IPS-15b (cell line): ENCODE measurements at regions not wholly inside any gene's neighbourhood (a gene's known extent, or its start where the extent isn't known, plus 50 kb on each side); places are given as distances from the start of the nearest gene placed in this dataset.
"Not testable (repeated sequence)": the region's sequence is repeated elsewhere in the genome, so short reads cannot be mapped to it uniquely, and the experiment has no call there.

ENCODE experiments used
- H3K27me3 ChIP-seq: one replicate; pipeline ENCODE4 v1.6.1; 2013; ENCODE audit warnings: low read length; ENCODE audit not compliant: control insufficient read depth, insufficient read depth
- H3K36me3 ChIP-seq: one replicate; pipeline ENCODE4 v1.6.1; 2013; ENCODE audit warnings: low read length; ENCODE audit not compliant: control insufficient read depth, insufficient read depth
- H3K4me1 ChIP-seq: one replicate; pipeline ENCODE4 v1.6.1; 2013; ENCODE audit warnings: mild to moderate bottlenecking, low read length; ENCODE audit not compliant: control insufficient read depth, insufficient read depth
- H3K4me3 ChIP-seq: one replicate; pipeline ENCODE4 v1.5.1; 2013; ENCODE audit warnings: low read depth, low read length
- H3K9ac ChIP-seq: one replicate; pipeline ENCODE4 v1.6.1; 2013; ENCODE audit warnings: low read depth, mild to moderate bottlenecking, low read length
- H3K9me3 ChIP-seq: one replicate; pipeline ENCODE4 v1.6.1; 2013; ENCODE audit warnings: mild to moderate bottlenecking, low read length; ENCODE audit not compliant: control insufficient read depth, insufficient read depth

DNA sequence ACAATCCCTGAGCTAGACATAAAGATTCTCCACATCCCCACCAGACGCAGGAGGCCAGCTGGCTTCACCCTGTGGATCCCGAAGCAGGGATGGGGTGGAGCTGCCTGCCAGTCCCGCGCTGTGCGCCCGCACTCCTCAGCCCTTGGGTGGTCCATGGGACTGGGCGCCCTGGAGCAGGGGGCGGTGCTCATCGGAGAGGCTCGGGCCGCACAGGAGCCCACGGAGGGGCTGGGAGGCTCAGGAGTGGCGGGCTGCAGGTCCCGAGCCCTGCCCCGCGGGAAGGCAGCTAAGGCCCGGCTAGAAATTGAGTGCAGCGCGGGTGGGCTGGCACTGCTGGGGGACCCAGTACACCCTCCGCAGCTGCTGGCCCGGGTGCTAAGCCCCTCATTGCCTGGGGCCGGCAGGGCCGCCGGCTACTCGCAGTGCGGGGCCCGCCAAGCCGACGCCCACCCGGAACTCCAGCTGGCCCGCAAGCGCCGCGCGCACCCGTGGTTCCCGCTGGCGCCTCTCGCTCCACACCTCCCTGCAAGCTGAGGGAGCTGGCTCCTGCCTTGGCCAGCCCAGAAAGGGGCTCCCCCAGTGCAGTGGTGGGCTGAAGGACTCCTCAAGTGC is 1032.2 kb upstream of the PCDH20 start:
- H3K9ac ChIP-seq, H3K4me1 ChIP-seq, H3K9me3 ChIP-seq, H3K27me3 ChIP-seq, H3K4me3 ChIP-seq, H3K36me3 ChIP-seq: not testable (repeated sequence)

DNA sequence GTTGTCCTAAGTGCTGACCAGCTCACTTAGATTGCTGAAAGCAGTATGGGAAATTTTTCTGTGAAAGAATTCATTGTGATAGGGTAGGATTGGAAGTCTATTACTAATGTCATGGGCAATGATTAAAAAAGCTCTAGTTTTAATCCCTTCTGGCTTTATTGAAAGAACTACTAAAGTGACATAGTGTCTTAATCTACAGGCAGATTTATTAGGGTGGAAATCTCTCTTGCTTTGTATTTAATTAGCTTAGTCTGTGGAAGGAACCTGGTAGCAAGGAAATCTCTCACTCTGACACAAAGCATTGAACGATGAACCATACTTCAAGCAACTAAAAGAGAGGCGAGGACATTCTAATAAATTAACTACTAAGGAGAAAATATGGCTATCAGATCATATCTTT is 1029.2 kb upstream of the PCDH20 start:
- no peak overlapping the region for H3K4me3 ChIP-seq
- no peaks in the 10 kb centered on the region for H3K27me3 ChIP-seq
- no peak overlapping the region for H3K9ac ChIP-seq
- no peaks in the 10 kb centered on the region for H3K36me3 ChIP-seq
- no peaks in the 10 kb centered on the region for H3K4me1 ChIP-seq
- no peaks in the 10 kb centered on the region for H3K9me3 ChIP-seq

DNA sequence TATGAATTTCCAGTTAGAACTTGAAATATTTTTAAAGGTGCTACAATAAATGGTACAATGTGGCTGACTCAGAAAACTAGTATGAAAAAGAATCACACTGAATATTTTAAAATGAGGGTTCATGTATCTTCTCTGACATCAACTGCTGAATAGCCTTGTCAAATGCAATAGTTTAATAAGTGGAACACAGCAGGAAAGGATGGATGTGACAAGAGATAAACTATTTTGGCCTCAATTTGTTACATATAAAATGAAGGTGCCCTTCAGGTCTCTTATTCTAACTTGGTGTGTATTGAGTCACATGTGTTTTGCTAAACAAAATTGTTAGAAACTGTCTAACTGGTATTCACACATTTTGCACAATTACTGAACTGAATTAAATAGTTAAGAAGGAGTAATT is 1018.4 kb upstream of the PCDH20 start:
- H3K27me3 ChIP-seq: no peaks in the 10 kb centered on the region
- H3K4me1 ChIP-seq: no peaks in the 10 kb centered on the region
- no peaks in the 10 kb centered on the region for H3K36me3 ChIP-seq
- no peaks in the 10 kb centered on the region for H3K9me3 ChIP-seq
- no peak overlapping the region for H3K4me3 ChIP-seq
- H3K9ac ChIP-seq: no peak overlapping the region

DNA sequence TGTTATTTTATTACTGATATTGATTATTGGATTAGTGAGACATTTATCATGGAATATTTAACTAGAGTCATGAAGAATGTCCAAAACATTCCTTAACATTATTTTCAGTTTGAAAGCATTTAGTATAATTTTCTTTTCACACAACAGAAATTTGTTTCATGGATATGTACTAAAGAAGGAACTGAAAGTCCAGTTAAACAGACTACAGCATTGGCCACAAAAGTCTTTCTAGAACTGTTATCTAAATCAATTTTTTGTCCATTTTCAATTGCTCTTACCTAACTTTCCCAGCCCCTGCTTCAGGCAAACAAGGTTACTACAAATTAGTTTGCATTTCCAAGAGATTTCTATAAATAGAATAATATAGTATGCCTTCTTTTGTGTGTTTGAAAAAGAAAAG is 1018.0 kb upstream of the PCDH20 start:
- no peak overlapping the region for H3K9ac ChIP-seq
- no peaks in the 10 kb centered on the region for H3K36me3 ChIP-seq

DNA sequence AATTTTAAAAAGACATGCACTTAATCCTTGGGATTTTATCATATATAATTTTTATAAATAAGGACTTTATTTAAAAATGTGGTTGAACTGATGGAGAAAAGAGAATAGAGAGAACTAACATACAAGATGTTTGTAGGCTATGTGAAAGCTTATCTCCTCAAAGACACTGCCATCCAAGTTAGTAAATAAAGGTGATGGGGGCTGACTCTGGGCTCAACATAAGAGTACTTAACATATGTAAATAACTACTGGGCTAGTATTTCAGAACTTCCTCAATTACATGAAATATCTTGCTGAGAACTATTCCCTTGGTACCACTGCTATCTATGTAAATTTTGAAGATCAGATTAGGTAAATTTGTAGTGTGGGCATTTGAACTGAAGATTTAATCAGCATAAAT is 1017.3 kb upstream of the PCDH20 start:
- H3K27me3 ChIP-seq: no peaks in the 10 kb centered on the region
- H3K4me3 ChIP-seq: no peak overlapping the region
- H3K36me3 ChIP-seq: no peaks in the 10 kb centered on the region
- no peak overlapping the region for H3K9ac ChIP-seq
- no peaks in the 10 kb centered on the region for H3K9me3 ChIP-seq
- no peaks in the 10 kb centered on the region for H3K4me1 ChIP-seq

More for the DNA sequence above, 1018.0 kb upstream of the PCDH20 start:
- no peak overlapping the region for H3K4me3 ChIP-seq
- no peaks in the 10 kb centered on the region for H3K4me1 ChIP-seq
- no peaks in the 10 kb centered on the region for H3K9me3 ChIP-seq
- no peaks in the 10 kb centered on the region for H3K27me3 ChIP-seq

DNA sequence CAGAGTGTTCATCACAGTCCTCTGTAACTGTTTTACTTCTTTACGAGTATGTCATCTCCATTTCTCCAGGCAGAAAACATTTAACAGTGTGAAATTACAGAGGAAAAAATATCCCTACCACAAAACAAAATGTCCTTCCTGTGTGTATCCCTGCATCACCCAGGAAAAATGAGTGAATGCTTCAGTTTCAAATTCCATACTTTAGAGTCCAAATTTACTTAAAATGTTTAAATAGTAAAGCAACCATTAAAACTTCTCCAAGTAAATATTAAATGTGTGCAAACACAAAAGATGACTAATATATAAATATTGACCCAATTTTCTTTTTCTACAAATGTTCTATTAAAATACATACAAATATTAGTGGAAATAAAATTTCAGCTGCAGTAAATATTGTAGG is 1016.6 kb upstream of the PCDH20 start:
- Histone ChIP-seq H3K4me1 (no peaks in the 10 kb centered on the region), H3K9me3 (no peaks in the 10 kb centered on the region), H3K27me3 (no peaks in the 10 kb centered on the region), H3K36me3 (no peaks in the 10 kb centered on the region), H3K9ac (no peak overlapping the region), H3K4me3 (no peak overlapping the region)

DNA sequence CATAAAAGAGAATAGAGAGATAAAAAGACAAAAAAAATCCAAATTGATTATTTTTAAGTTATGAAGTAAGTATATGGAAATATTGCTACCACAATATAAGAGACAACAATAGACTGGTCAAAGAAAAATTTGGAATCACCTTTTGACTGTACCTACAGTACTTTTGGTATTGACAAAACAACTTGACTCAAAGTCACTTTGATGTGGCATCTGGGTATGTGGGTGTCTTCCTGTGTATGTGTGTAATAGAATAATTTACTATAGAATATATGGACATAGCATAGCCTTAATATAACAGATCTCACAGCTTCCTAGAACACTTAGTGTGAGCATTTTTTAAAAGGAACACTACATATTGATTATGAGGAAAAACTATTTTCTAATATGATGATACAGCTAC is 1016.2 kb upstream of the PCDH20 start:
- no peak overlapping the region for H3K4me3 ChIP-seq
- no peaks in the 10 kb centered on the region for H3K27me3 ChIP-seq
- no peak overlapping the region for H3K9ac ChIP-seq
- H3K4me1 ChIP-seq: no peaks in the 10 kb centered on the region
- no peaks in the 10 kb centered on the region for H3K9me3 ChIP-seq
- H3K36me3 ChIP-seq: no peaks in the 10 kb centered on the region

DNA sequence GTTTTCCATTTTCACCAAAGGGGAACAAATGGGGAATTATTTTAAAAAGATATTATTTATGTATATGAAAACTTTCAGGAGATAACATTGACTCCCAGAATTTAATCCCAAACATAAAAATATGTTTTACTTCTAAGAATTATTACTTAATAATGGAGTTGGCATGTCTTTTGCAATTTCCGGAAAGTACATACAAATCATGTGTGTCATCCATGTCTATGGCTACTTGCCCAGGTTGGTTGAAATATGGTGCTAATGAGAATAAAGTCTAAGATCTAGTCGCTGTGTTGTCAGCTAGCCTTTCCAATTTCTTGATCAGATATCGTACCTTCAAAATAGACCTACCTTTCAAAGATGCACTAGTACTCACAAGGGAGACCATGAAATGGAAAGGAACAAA is 1003.2 kb upstream of the PCDH20 start:
- H3K36me3 ChIP-seq: no peaks in the 10 kb centered on the region
- no peaks in the 10 kb centered on the region for H3K9me3 ChIP-seq
- no peaks in the 10 kb centered on the region for H3K27me3 ChIP-seq
- no peaks in the 10 kb centered on the region for H3K4me1 ChIP-seq
- H3K9ac ChIP-seq: no peak overlapping the region
- no peak overlapping the region for H3K4me3 ChIP-seq

DNA sequence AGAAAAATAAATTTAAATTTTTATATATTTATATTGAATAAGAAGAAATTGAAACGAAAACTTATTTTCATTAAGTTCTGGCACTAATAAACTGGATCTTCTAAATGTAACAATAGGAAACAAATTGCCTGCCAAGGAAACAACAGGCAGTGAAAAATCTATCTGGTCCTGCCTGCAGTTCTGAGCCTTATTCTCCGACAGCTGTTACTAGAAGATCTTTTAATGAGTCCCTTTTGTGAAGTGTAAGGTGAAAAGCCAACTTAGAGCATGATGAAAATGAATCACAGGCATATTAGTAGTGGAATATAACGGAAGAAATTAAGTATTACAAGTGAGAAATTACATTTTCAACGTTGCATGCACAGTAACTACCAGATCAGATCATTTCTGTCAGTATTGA is 1002.7 kb upstream of the PCDH20 start:
- H3K4me3 ChIP-seq: no peak overlapping the region
- no peaks in the 10 kb centered on the region for H3K27me3 ChIP-seq
- H3K9me3 ChIP-seq: no peaks in the 10 kb centered on the region
- no peak overlapping the region for H3K9ac ChIP-seq
- H3K4me1 ChIP-seq: no peaks in the 10 kb centered on the region
- no peaks in the 10 kb centered on the region for H3K36me3 ChIP-seq

DNA sequence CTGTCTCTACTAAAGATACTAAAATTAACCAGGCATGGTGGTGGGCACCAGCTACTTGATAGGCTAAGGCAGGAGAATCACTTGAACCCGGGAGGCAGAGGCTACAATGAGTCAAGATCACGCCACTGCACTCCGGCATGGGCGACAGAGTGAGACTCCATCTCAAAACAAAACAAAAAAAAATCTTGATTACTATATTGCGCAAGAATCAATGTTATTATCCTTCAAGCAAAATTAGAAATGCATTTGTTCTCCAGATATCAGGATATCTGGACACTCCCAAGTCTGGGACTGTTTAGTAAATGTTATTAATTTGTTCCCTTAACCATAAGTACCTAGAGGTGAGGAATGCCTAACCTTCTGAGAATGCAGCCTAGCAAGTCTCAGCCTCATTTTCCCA is 992.2 kb upstream of the PCDH20 start:
- Histone ChIP-seq H3K4me3 (no peak overlapping the region), H3K36me3 (no peaks in the 10 kb centered on the region), H3K27me3 (no peaks in the 10 kb centered on the region), H3K9me3 (no peaks in the 10 kb centered on the region), H3K4me1 (no peaks in the 10 kb centered on the region), H3K9ac (no peak overlapping the region)

DNA sequence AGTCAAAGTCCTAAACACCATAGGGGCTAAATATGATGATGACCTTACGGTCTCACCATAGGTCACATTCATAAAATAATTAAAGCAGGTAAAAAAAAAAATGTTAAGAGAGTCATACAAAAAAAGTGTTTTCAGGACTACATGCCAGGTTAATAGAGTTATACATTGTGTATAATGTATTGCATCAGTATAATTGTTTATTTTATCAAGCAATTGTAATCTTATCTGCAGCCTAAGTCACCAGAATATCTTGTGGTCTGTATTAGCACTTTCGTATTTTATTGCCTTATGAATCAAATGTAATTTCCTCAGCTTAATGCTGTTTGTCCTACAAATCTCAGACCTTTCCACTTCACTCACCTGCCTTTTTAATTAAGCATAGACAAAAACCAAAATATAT is 972.9 kb upstream of the PCDH20 start:
- no peaks in the 10 kb centered on the region for H3K36me3 ChIP-seq
- no peaks in the 10 kb centered on the region for H3K9me3 ChIP-seq
- H3K27me3 ChIP-seq: no peaks in the 10 kb centered on the region

DNA sequence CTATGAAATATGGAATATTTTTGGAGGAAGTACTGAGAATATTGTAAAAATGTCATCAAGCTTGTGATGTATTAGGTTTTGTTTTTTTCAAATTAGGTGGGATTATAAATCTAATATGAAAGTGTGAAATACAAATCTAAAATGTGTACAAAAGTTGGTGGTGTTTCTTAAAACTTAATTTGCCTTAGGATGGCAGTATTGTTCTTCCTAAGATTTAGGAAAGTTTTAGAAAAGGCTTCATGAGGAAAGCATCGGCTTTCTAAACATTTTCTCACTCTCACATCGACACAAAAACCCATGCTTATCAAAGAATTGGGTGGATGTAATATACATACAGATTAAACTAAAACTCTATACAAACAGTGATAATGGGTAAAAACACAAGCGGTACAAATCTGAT is 972.0 kb upstream of the PCDH20 start:
- Histone ChIP-seq H3K9me3 (no peaks in the 10 kb centered on the region), H3K9ac (no peak overlapping the region), H3K4me1 (no peaks in the 10 kb centered on the region), H3K36me3 (no peaks in the 10 kb centered on the region), H3K4me3 (no peak overlapping the region), H3K27me3 (no peaks in the 10 kb centered on the region)

More for the DNA sequence above, 972.9 kb upstream of the PCDH20 start:
- Histone ChIP-seq H3K4me1 (no peaks in the 10 kb centered on the region), H3K9ac (no peak overlapping the region), H3K4me3 (no peak overlapping the region)

DNA sequence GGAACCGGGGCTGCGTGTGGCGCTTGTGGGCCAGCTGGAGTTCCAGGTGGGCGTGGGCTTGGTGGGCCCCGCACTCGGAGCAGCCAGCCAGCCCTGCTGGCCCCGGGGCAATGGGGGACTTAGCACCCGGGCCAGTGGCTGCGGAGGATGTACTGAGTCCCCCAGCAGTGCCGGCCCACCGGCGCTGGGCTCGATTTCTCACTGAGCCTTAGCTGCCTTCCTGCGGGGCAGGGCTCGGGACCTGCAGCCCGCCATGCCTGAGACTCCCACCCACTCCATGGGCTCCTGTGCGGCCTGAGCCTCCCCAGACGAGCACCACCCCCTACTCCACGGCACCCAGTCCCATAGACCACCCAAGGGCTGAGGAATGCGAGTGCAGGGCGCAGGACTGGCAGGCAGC is 963.6 kb upstream of the PCDH20 start:
- H3K4me3 ChIP-seq, H3K9ac ChIP-seq, H3K36me3 ChIP-seq, H3K4me1 ChIP-seq, H3K27me3 ChIP-seq, H3K9me3 ChIP-seq: not testable (repeated sequence)
